ENCODE measurements at regions not wholly inside any gene's neighbourhood (a gene's known extent, or its start where the extent isn't known, plus 50 kb on each side); places are given as distances from the start of the nearest gene placed in this dataset.
A peak's percentile ranks its signal among the peaks of the same experiment; 100 is the strongest.

DNA sequence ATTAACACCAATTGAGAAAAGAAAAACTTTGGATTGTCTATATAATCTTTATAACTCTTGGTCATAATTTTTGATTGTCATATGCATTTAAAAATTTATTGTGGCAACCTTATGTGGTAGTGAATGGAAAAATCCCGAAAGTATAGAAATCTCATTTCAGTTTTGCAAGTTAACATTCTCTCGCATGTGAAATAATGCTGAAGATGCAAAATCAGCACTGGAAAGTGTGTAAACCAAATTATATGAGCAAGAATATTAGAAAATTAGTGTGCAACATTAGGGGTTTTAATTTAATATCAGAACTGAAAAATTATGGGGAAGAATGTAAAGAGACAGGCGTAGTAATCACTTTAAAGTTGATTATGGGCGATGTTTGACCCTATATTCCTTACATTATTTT, 1472.8 kb downstream of the PCDH7 start:
- no peak for DNase-seq

DNA sequence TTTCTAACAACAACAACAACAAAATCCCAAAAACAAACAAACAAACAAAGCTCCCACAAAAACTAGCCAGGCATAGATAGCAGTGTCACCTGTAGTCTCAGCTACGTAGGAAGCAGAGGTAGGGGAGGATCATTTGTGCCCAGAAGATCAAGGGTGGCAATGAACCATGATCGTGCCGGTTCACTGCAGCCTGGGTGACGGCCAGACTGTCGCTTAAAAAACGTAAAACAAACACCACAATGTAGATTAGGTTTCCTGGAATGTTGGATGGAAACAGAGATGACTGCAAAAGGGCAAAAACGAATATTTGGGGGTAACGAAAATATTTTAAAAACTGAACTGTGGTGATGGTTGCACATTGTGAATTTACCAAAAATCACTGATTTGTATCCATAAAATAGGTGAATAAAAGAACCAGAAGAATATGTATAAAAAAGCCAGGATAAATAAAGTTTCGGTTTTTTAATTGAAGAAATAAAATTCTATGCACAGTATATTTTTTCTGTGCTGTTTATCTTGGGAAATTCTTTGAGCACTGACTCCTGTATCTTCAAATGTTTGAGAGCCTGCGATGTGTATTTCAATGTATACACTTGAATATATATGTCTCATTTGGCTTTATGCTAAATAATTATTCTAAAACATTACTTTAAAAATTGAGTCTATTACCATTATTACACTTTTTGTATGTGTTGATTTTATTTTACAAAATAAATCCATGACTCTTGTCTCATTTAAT, 1477.0 kb downstream of the PCDH7 start:
- no peak for DNase-seq

DNA sequence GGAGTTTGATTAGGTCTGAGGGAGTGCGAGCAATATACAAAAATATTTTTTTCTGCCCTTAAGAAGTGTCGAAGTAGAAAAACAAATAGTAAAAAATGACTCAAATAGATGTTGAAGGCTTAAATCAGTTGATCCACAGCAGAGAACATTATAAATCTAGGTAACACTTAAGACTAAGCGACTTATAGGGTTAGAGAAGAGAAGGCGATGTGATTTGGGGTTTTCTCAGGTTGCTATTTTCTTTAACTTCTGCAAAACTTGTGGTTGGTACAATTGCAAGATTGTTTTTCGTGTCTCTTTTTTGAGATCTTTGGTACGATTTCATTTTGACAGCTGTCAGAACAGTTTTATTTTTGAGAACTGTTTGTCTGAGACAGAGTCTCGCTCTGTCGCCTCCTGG, 1479.5 kb downstream of the PCDH7 start:
- peak; percentile 6 for DNase-seq

DNA sequence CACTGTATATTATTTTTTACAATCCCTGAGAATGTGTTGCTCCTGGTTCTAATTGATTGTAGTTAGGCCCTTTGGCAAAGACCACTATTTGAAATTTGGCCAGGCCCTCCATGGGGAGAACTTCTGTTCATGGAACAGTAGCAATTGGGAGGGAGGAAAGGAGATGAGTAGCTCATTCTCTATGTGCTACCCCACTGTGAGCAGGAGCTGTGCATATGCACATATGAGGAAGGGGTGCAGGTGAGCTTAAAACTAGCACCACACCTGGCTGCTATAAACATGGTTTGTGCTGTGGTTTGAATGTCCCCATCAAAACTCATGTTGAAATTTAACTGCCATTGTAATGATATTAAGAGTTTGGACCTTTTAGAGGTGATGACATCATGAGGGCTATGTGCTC, 1483.2 kb downstream of the PCDH7 start:
- DNase-seq = no peak

DNA sequence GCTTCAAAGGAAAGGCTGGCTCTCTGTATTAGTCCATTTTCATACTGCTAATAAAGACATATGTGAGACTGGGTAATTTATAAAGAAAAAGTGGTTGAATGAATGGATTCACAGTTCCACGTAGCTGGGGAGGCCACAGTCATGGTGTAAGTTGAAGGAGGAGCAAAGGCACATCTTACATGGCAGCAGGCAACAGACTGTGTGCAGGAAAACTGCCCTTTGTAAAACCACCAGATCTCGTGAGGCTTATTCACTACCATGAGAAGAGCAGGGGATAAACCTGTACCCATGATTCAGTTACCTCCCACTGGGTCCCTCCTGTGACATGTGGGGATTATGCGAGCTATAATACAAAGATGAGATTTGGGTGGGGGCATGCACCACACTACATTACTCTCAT, 1486.6 kb downstream of the PCDH7 start:
- no peak for DNase-seq

DNA sequence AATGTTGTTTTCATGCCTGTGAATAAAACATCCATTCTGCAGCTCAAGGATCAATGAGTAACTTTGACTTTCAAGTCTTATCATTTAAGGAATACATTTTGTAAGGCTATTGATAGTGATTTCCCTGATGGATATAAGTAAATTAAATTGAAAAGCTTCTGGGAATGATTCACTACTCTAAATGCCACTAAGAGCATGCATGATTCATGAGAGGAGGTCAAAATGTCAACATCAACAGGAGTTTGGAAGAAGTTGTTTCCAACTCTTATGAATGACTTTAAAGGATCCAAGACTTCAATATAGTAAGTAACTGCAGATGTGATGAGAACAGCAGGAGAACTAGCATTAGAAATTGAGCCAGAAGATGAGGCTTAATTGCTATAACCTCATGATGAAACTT, 1487.3 kb downstream of the PCDH7 start:
- DNase-seq = no peak

DNA sequence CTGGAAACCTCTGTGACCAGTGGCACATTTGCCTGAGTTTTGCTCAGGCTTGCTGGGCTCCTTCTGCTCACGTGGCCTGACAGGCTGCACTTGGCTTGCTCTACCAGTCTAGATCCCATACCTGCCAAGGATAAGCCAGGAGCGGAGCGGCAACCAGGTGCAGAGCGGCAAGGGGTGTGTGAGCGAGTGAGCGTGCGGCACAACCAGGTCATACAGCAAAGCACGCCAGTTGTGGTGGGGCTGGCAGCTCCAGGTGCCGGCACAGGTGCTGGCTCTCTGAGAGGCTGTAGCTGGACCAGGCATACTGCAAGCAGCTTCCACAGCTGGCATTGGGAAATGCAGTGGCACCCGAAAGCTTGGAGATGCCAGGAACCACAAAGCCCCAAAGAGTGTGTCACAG, 1495.1 kb downstream of the PCDH7 start:
- DNase-seq = no peak

DNA sequence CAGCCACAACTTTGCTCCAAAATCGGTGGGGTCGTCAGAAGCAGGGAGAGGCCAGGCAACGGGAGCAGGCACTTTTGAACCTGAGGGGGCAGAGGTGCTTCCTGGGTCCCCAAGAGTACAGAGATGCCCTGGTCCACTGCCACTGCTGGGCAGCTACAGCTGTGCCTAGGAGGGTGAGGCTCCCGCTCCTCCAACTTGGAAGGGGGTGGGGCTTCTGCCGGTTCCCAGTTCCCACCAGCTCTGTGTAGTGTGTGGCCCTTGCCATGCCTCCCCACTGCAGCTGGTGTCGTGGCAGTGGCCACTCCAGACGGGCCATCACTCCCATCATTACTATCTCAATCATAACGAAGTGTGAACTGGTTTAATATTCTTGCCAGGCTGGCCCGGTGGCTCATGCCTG, 1496.3 kb downstream of the PCDH7 start:
- DNase-seq = no peak

DNA sequence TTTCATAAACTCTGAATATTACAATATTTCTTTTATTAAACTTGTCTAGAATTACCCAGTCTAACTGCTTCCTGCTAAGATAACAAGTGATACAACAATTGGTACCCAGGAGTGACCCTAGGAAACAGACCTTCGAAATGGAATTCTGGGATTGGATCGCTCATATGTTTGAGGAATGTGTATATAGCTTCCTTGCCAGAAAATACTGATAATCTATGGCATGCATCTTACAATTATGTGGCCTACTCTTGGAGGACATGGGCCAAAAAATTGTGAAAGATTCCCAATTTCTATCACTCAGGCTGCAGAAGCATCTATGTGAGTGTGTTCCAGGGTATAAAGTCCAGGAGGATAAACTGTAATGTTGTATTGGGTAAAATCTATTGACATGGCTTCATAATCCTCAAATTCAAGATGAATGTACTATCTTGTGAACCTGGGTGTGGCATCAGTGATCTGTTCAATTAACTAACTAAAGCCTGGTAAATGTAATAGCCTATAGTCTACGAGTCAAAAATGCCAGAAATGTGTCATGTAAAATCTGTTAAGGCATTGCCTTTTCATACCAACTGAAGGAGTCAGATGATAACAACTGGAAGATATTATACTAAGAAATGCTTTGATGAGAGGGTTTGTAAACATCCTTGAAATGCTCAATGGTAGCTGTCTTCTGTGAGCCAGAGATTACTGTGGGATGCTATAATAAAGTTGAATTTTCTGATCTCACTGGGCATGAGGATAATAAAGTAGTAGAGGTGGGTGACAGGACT, 1499.3 kb downstream of the PCDH7 start:
- DNase-seq = no peak

DNA sequence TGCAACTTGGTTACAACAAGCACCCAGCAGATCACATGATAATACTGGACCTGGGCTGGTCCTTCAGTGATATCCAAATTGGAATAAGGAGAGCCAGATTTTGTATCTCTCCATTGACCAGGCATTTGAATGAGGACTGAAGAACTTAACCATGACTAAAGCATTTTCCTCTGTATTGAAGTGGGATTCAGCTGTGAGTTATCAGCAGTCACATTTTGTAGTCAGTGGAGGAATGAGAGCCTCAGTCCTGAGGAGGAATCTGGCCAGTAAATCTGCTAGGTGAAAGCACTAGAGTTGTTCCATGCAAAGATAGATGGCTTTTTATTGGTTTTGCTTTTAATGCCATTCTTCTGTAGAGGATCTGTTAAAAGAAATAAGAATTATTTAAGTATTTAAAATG, 1506.0 kb downstream of the PCDH7 start:
- DNase-seq = no peak

DNA sequence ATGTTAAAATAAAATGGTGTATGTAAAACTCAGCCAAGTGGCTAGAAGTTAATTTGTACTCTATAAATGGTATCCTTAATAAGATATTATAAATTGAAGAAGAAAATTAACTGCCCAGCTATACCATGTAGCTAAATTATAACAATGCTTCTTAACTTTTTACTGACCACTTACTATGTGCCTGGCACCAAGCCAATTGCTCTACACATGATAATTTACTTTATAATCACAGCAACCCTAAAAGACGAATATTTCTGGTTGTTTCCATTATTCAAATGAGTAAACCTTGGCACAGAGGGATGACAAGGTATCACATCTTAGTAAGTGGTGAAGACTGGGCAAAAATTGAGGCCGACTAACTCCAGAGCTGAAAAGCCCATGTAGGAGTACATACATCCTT, 1506.6 kb downstream of the PCDH7 start:
- no peak for DNase-seq

DNA sequence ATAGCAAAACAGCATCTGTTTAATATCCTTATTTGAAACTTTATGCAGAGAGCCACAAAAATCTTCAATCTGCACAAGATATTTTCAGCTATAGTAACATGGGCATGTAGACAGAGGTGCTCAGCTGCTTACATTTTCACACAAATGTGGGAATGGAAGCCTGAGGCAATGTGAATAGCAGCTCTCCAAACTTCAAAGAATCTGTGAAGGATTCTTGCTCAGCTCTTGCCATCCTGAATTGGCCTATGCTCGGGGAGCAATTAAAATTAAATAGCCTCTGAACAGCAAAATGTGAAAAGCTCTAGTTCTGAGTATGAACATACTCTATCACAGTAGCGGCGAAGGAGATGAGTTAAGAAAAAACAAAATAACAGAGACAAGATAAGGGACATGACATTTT, 1523.8 kb downstream of the PCDH7 start:
- peak; percentile 5 for DNase-seq

DNA sequence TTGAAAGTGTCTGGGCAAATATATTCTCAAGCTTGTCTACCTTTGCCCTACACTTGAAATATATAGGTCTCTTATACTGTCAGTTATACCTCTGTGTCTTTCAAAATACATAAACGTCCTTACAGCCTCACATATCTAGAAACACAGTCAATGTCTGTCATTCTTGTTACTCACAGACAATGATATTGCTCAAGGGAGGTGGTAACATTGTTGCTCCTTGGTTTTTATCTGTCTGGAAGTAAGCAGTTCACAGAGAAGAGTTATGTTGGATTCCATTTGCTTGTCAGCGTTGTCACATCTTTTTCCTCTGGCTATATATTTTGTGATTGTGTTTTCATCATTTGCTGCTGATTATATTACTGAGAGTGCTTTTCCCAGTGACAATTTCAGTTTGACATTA, 1528.9 kb downstream of the PCDH7 start:
- DNase-seq = no peak

DNA sequence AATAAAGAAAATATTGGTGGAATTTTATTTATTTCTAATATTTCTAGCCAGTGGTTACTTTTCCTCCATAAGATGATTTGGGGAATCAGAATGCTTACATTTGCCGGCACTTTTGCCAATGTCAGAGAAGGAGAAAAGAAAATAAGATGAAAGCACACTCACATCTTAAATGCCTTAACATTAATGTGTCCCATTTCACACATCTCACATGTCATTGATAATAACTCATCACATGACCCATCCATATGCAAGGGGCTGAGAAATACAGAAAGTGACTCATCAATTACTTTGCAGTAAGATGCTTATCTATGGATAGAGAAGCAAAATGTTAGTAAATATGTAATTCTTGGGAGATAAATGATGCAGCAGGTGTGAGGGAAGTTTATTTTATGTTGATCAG, 1531.0 kb downstream of the PCDH7 start:
- DNase-seq = no peak

DNA sequence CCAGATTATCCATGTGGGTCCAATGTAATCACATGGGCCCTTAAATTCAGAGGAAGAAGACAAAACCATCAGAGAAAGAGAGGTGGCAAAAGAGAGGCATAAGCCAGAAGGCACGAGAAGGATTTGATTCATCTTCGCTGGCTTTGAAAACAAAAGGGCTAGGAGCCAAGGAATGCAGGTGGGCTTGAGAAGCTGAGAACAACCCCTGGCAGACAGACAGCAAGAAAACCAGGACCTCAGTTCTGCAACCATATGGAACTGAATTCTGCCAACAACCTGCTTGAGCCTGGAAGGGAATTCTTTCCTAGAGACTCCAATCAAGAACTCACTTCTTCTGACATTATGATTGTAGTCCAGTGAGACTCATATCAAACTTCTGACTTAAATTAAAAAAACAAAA, 1531.8 kb downstream of the PCDH7 start:
- no peak for DNase-seq

DNA sequence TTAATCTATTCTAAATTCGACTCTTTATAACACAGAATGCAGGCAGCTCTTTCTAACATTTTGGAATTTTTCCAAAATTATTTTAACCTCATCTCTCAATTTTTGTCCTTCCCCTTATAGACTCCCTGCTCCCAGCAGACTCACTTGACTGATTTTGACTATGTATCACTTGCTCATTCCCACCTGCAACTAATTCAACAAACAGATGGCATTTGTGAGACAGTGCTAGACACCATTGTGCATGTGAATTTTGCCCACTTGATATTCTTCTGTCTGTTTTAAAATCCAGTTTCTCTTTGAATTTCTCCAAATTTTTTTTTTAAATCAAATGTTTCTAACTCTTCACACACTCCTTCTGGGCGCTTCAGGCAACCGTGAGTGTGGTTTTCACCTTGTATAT, 1534.0 kb downstream of the PCDH7 start:
- no peak for DNase-seq

DNA sequence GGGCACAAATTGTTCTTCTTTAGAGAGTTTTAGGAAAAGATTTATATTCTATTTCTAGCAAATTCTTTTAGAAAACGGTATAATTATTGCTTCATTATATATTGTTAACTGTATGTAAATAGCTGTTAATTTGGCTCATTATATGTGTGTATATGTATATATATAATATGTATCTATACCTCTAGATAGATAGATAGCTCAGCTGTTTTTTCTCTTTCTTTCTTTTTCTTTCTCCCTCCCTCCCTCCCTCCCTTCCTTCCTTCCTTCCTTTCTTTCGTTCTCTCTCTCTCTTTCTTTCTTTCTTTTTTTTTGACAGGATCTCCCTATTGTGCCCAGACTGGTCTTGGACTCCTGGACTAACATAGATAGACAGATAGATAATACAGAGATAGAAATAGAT, 1538.8 kb downstream of the PCDH7 start:
- DNase-seq = no peak

DNA sequence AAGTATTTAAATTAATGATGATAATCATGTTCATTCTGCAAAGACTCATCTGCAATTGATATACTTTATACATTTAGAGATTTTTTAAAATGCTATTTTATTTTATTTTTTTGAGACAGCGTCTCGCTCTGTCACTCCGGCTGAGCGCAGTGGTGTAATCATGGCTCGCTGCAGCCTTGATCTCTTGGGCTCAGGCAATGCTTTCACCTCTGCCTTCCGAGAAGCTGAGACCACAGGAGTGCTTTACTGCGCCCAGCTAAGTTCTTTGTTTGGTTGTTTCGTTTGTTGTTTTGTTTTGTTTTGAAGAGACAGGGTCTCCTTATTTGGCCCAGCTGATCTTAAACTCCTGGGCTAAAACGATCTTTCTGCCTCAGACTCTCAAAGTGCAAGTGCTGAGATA, 1541.0 kb downstream of the PCDH7 start:
- no peak for DNase-seq

DNA sequence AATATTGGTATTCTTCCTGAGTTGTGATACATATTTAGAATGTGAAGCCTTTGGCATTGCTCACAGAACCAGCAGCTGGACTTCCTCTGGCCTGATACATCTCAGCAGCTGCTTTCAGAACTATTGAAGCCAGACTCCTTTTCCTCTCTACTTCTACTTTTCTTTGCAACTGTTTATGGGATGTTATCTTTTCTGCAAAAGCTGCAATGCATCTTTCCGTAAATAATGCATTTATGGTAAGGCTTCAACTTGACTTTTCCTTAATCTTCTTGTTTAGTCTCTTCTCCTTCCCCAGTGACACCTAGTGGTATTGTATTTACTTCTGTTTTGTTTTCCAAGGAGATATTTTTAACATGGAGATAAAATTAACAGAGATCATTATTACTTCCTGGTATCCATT, 1548.7 kb downstream of the PCDH7 start:
- DNase-seq = no peak

DNA sequence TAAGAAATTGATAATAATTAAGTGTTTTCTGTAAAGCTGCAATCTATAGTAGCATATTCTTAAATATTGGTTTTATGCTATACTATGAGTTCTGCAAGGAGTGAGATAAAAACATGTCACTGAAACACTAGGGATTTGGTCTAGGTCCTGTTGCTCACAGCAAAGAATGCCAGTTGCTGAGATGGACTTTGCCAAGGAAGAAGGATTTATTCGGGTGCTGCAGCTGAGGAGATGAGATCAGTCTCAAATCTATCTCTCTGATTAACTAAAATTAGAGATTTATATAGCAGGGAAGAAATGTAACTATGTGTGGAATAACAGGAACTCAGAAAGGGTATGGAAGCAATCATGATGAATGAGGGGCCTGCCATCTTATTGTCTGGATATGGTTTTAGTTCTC, 1569.9 kb downstream of the PCDH7 start:
- DNase-seq = no peak

DNA sequence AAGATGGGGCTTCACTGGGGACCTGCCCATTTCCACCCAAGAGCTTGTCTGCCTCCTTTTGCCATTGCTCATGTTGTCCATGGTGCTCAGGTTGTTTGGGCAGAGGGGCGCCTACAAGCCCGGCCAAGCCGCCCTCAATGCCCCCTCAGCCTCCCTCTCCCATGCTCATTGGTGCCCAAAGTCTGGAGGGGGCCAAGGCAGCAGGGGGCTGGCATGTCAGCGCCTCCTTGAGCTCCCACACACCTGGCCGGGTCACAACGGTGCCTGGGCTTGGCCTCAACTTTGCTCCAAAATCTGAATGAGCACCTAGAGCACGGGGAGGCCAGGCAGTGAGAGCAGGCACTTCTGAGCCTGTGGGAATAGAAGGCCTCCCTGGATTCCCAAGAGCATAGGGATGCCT, 1598.8 kb downstream of the PCDH7 start:
- no peak for DNase-seq

DNA sequence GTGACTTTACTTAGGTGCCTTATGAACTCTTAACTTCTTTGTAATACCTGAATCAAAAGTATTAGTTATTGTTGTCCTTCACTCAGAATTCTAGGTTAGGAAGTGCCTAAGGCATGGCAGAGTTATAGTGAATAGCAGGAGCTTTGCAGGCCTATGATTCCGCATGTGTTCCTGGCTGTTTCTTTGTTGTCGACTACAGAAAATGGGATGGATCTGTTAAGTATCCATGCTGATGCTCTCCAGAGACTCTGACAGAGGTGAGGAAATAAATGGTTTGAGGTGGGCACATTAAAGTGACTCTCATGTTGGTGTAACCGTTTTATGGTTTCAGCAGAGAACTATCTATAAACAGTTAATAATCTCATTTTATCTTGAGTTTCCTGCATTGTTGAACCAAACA, 1601.3 kb downstream of the PCDH7 start:
- no peak for DNase-seq

DNA sequence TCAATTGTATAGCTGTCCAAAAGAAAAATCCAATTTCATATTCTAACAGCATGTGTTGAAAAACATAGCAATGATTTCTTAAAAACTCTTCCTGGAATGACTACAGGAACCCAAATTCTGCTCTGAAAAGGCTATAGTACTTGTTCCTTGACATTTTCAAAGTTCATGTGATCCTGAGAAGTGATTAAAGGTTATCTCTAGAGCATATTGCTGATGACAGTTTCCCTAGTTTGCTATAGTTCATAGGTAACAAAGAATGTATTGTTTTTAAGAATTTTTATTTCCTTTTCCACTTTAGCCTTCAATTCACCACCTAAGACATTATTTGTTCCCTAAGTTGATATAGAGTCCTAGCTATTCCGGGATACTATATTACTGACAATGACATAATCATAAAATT, 1614.6 kb downstream of the PCDH7 start:
- no peak for DNase-seq

DNA sequence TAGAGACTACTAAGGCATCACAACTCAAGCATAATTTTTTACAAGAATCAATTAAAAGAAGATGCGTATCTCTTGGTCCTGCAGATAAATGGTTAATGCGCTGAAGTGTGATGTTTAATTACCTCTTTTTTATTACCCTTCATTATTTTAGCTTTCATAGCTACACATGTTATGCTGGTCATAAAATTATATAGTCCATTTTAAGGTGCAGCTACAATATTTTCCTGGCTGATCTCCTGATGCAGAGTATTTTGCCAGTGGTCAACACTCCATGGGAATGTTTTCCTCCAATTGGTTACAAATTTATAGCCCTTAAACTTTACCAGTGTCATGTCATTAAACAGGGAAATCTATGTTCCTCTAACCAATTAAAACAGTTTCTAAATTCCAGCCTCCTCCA, 1617.2 kb downstream of the PCDH7 start:
- DNase-seq = no peak

DNA sequence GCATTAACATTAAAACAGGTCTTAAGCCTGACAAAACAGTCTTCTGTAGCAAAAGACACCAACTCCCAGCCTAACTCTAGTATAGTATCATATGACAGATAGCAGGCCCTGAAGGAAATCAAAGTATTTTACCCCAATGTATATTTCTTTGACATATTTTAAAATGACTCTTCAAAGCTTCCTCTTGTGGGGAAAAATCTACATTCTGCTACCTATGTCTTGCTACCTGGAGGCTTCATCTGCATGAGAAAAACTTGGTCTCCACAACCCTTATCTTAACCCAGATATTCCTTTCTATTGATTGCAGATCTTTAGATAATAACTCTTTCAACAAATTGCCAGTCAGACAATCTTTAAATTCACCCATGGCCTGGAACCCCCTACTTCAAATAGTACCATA, 1620.4 kb downstream of the PCDH7 start:
- no peak for DNase-seq

Measured in eye (tissue), 1 donor.